ENCODE measurements at regions not wholly inside any gene's neighbourhood (a gene's known extent, or its start where the extent isn't known, plus 50 kb on each side); places are given as distances from the start of the nearest gene placed in this dataset.

DNA sequence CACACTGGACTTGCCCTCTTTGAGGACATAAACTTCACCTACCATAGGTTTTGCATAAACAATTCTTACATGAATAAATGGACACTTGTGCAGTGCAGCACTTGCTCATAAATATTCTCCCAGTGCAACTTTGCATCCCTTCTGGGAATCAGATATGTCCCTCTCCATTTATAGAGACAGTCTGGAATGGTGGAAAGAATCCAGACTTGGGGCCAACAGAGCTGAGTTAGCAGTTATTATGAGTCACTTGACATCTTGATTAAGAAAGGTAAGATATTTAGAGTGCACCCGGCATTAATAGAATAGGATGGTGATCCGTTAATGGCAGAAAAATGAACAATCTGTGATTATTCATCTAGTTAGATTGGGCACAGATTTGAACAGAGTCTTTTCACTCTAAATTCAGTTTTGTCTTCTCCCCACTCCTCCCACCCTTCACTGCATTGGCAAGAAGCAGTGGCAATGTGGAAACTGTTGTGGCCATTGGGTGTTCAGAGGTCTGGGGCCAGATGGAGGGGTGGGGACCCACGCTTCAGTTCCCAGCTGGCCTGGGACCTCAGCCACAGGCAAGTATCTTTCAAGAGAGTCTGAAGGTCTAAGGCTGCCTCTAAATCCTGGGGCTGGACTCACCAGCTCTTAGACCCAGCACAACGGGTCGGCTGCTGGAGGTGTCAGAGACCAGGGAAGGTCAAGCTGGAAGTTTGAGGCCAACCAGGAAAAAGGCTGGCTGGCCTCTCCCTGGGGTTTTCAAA, 58.9 kb upstream of the KY start:
- Histone ChIP-seq H3K36me3 (ENCODE audit: control insufficient read depth in 1 of 2, insufficient read depth in 2 of 2, low read length in 2 of 2) (no peaks in the 10 kb centered on the region), H3K9ac (ENCODE audit: low read length) (no peak overlapping the region), H4K20me1 (ENCODE audit: insufficient read depth) (no peaks in the 10 kb centered on the region), H3K9me3 (ENCODE audit: control insufficient read depth in 1 of 2, insufficient read depth in 1 of 2, low read depth in 1 of 2, low read length in 2 of 2) (no peaks in the 10 kb centered on the region), H3K4me1 (ENCODE audit: control insufficient read depth in 1 of 2, insufficient read depth in 2 of 2, low read length in 2 of 2) (peaks cover 0 to 5% of the 10 kb centered on the region in 2 experiments; a peak in 2 of 4 replicates), H3K27me3 (ENCODE audit: insufficient read depth, low read length) (peaks cover 11% of the 10 kb centered on the region; the same call in 1 of the 2 replicates), H2AFZ (ENCODE audit: low read depth, low read length, poor library complexity, severe bottlenecking) (no peak overlapping the region), H3K4me3 (replicated peaks in 1 of 2; ENCODE audit: low read depth in 1 of 2, low read length in 2 of 2) (no peak overlapping the region), H3K9me2 (ENCODE audit: insufficient read depth) (no peaks in the 10 kb centered on the region), H3K4me2 (ENCODE audit: low read length) (no peak overlapping the region), H3K27ac (ENCODE audit: low read depth, low read length) (no peak overlapping the region), H3K79me2 (ENCODE audit: insufficient read depth, low read length) (no peaks in the 10 kb centered on the region)
- no TSS peak for BruUV-seq (replicated peaks)
- ChIA-PET CTCF (no interaction called here), RAD21 (ENCODE audit: low non-redundant PET in 1 of 2, low total read pairs in 2 of 2, uncharacterized antibody in 2 of 2, unreplicated experiment in 2 of 2) (no interaction called here), POLR2A (no interaction called here)
- DNase-seq (ENCODE audit: low read depth, low spot score), result no peak
- intact Hi-C loops (cut with micrococcal nuclease), result no loop called here
- no peak for ATAC-seq
- TF ChIP-seq EGR1 (IDR thresholded peaks at IDR 0.05; ENCODE audit: low read depth) (no peak), POLR2A (IDR thresholded peaks at IDR 0.05; ENCODE audit: borderline replicate concordance, extremely low read depth, insufficient read depth, insufficient read length) (no peak), ELF1 (IDR thresholded peaks at IDR 0.05; ENCODE audit: borderline replicate concordance, low read depth) (no peak)

DNA sequence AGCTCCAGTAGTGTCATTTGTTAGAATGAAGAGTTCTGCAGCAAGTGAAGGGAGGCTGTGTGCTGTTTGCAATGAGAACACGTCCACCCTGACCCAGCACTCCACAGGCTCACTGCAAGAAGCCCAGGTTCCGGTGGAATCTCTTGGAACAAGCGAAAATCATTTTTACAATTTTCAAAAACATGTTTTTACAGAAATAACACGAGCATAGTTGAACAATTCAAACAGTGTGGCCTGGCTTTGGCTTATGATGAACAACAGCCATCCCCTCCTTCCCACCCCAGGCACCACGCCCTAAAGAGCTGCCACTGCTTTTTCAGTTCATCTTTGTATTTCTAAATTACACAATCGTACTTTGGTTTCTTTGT, 59.5 kb upstream of the KY start:
- no peaks in the 10 kb centered on the region for H3K79me2 ChIP-seq (ENCODE audit: insufficient read depth, low read length)
- no peaks in the 10 kb centered on the region for H3K36me3 ChIP-seq (ENCODE audit: control insufficient read depth in 1 of 2, insufficient read depth in 2 of 2, low read length in 2 of 2)
- TF ChIP-seq ZFX (IDR thresholded peaks at IDR 0.05), result no peak
- TF ChIP-seq JUND (IDR thresholded peaks at IDR 0.05), result no peak
- ChIA-PET RAD21 (ENCODE audit: low non-redundant PET in 1 of 2, low total read pairs in 2 of 2, uncharacterized antibody in 2 of 2, unreplicated experiment in 2 of 2) (no interaction called here), CTCF (no interaction called here), POLR2A (no interaction called here)
- H3K4me2 ChIP-seq (ENCODE audit: low read length), result no peak overlapping the region
- H4K20me1 ChIP-seq (ENCODE audit: insufficient read depth), result no peaks in the 10 kb centered on the region
- peaks cover 7% of the 10 kb centered on the region; the same call in 1 of the 2 replicates for H3K27me3 ChIP-seq (ENCODE audit: insufficient read depth, low read length)
- no TSS peak for BruUV-seq (replicated peaks)
- H3K4me3 ChIP-seq (replicated peaks in 1 of 2; ENCODE audit: low read depth in 1 of 2, low read length in 2 of 2), result no peak overlapping the region
- H2AFZ ChIP-seq (ENCODE audit: low read depth, low read length, poor library complexity, severe bottlenecking), result no peak overlapping the region
- H3K4me1 ChIP-seq (ENCODE audit: control insufficient read depth in 1 of 2, insufficient read depth in 2 of 2, low read length in 2 of 2), result peaks cover 0 to 5% of the 10 kb centered on the region in 2 experiments; a peak in 2 of 4 replicates
- no peaks in the 10 kb centered on the region for H3K9me2 ChIP-seq (ENCODE audit: insufficient read depth)
- no peak for ATAC-seq
- no peak overlapping the region for H3K27ac ChIP-seq (ENCODE audit: low read depth, low read length)
- intact Hi-C loops (cut with micrococcal nuclease), result no loop called here
- H3K9me3 ChIP-seq (ENCODE audit: control insufficient read depth in 1 of 2, insufficient read depth in 1 of 2, low read depth in 1 of 2, low read length in 2 of 2), result no peaks in the 10 kb centered on the region
- no peak for DNase-seq (ENCODE audit: low read depth, low spot score)
- no peak overlapping the region for H3K9ac ChIP-seq (ENCODE audit: low read length)
